Activated B cell treated with CpG ODN at 0.5 μM for 24 hours (primary cell): ENCODE measurements at regions not wholly inside any gene's neighbourhood (a gene's known extent, or its start where the extent isn't known, plus 50 kb on each side); places are given as distances from the start of the nearest gene placed in this dataset.
"Not testable (repeated sequence)": the region's sequence is repeated elsewhere in the genome, so short reads cannot be mapped to it uniquely, and the experiment has no call there.

ENCODE experiments used
- ATAC-seq: fragments of 200-7000 bp; cut with Tn5 transposase; one replicate; pipeline ENCODE4 v1.10.0; 2021; ENCODE audit warnings: low read depth, mild to moderate bottlenecking, moderate library complexity
- CTCF ChIA-PET: fragments of 350-600 bp; sonication (Branson Sonifier 250); formaldehyde crosslinking; loops from one replicate; lab custom pipeline; 2021; ENCODE audit warnings: antibody characterized with exemption; lab: Charles Lee
- POLR2A ChIA-PET: fragments of 350-600 bp; sonication (Branson Sonifier 250); formaldehyde crosslinking; loops from one replicate; lab custom pipeline; 2021; ENCODE audit warnings: antibody characterized with exemption; lab: Charles Lee
- DNase-seq: peaks from one replicate; pipeline ENCODE4 v3.0.0; 2022
- H3K27ac Mint-ChIP-seq: one replicate; pipeline ENCODE4 v1.8.0; 2020; ENCODE audit warnings: mixed read lengths
- H3K27me3 Mint-ChIP-seq: one replicate; pipeline ENCODE4 v1.8.0; 2021; ENCODE audit warnings: mixed read lengths
- H3K36me3 Mint-ChIP-seq: one replicate; pipeline ENCODE4 v1.8.0; 2021; ENCODE audit warnings: low read depth, mixed read lengths
- H3K4me1 Mint-ChIP-seq: one replicate; pipeline ENCODE4 v1.8.0; 2021; ENCODE audit warnings: mixed read lengths
- H3K4me3 Mint-ChIP-seq: one replicate; pipeline ENCODE4 v1.8.0; 2020; ENCODE audit warnings: mild to moderate bottlenecking, mixed read lengths
- H3K9me3 Mint-ChIP-seq: one replicate; pipeline ENCODE4 v1.8.0; 2020; ENCODE audit warnings: mixed read lengths
- intact Hi-C: fragments of 100-400 bp; cut with micrococcal nuclease; formaldehyde crosslinking; loops from one replicate; pipeline ENCODE4 v1.15.1; 2024

DNA sequence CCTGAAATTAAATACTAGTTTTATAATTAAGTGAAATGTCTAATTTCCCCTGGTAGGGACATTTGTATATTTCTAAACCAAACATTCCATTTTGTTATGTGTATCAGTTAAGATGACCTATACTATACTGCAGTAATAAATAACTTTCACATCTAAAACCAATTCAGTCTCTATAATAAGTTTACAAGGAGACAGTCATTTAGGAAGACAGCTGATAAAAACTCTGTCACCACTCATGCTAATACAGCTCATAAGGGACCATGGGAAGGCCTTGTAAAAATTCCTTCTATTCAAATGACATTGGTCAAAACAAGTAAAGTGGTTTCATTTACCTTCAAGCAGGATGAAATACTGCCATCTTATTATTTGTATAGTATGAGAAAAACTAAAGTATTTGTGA lies 128.4 kb upstream of the C1QTNF3 start:
- H3K4me3 Mint-ChIP-seq, DNase-seq, H3K27ac Mint-ChIP-seq, CTCF ChIA-PET, H3K9me3 Mint-ChIP-seq, ATAC-seq, H3K27me3 Mint-ChIP-seq, POLR2A ChIA-PET, intact Hi-C loops, H3K4me1 Mint-ChIP-seq: not testable (repeated sequence)
- H3K36me3 Mint-ChIP-seq = peaks cover 35% of the 10 kb centered on the region

DNA sequence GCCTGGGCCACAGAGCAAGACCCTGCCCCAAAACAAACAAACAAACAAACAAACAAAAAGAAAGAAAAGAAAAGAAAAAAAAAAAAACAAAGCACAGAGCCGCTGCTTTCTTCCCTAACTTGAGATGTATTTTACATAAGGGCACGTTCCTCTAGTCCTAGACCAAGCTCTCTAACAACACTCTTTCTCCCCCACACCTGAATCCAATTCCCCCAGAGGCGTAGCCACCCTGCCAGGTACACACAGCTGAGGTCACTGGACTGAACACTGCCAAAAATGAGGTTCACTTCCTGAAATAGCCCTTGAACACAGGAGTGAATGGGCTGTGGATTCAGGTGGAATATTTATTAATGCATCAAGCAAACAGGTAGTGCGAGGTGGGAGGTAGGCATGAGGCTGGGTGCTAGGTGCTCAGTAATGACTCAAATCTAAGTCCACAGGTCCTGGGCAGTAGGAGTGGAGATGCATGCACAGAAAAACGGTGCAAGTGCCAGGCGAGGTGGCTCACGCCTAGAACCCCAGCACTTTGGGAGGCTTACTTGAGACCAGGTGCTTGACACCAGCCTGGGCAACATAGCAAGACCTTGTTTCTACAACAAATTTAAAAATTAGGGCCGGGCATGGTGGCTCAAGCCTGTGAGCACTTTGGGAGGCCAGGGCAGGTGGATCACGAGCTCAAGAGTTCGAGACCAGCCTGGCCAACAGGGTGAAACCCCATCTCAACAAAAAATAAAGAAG lies 136.6 kb upstream of the C1QTNF3 start:
- CTCF ChIA-PET, POLR2A ChIA-PET, H3K4me1 Mint-ChIP-seq, H3K27me3 Mint-ChIP-seq, intact Hi-C loops, H3K4me3 Mint-ChIP-seq, H3K9me3 Mint-ChIP-seq, ATAC-seq, H3K27ac Mint-ChIP-seq, DNase-seq: not testable (repeated sequence)
- H3K36me3 Mint-ChIP-seq = peaks cover 41% of the 10 kb centered on the region

DNA sequence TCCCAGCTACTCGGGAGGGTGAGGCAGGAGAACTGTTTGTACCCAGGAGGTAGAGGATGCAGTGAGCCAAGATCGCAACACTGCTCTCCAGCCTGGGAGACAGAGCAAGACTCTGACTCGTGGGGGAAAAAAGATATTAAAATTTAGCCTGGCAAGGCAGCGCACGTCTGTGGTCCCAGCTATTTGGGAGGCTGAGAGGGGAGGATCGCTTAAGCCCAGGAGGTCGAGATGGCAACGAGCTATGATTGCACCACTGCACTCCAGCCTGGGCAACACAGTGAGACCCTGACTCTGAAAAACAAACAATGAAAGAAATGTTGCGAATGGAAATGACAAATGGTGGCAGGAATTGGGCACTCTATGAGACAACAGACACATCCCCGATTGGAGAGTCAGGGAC lies 137.2 kb upstream of the C1QTNF3 start:
- H3K27ac Mint-ChIP-seq, intact Hi-C loops, DNase-seq, H3K9me3 Mint-ChIP-seq, H3K27me3 Mint-ChIP-seq, H3K4me1 Mint-ChIP-seq, CTCF ChIA-PET, ATAC-seq, H3K4me3 Mint-ChIP-seq, POLR2A ChIA-PET: not testable (repeated sequence)
- H3K36me3 Mint-ChIP-seq = peaks cover 36% of the 10 kb centered on the region

DNA sequence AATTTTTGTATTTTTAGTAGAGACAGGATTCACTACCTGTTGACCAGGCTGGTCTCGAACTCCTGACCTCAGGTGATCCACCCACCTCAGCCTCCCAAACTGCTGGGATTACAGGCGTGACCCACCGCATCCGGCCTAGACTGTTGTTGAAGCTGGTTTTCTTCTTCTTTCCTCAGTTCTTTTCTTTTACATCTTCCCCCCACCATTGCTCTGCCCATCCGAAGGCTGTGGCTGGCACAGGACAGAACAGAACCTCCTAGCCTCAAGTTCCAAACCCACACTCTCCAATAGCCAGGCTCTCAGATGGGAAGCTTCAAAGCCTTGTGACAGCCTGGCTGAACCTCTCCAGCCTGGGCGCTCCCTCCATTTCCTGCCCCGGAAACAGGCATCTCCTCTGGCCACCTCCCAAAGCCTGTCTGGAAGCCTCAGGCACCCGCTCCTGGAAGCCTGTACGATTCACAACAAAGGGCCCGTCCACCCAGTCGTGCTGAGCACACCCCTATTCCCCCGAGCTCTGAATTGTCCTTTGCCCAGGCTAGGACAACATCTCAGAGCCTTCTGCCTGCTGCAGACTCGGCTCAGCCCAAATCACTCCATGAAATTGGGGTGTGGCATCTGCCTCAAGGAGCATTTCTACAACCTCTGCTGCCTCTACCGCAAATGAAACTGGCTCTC lies 138.1 kb upstream of the C1QTNF3 start:
- POLR2A ChIA-PET, CTCF ChIA-PET, H3K9me3 Mint-ChIP-seq, intact Hi-C loops, DNase-seq, H3K4me3 Mint-ChIP-seq, ATAC-seq, H3K27ac Mint-ChIP-seq, H3K27me3 Mint-ChIP-seq, H3K4me1 Mint-ChIP-seq: not testable (repeated sequence)
- H3K36me3 Mint-ChIP-seq = peaks cover 29% of the 10 kb centered on the region

DNA sequence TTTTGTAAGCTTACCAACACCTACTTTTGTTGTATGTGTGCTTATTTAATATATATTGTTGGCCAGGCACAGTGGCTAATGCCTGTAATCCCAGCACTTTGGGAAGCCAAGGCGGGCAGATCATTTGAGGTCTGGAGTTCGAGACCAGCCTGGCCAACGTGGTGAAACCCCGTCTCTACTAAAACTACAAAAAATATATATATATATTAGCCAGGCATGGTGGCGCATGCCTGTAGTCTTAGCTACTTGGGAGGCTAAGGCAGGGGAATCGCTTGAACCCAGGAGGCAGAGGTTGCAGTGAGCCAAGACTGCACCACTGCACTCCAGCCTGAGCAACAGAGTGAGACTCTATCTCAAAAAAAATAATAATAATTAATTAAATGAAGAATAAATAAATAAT lies 142.0 kb upstream of the C1QTNF3 start:
- CTCF ChIA-PET, intact Hi-C loops, ATAC-seq, DNase-seq, H3K4me3 Mint-ChIP-seq, H3K27me3 Mint-ChIP-seq, H3K27ac Mint-ChIP-seq, H3K4me1 Mint-ChIP-seq, POLR2A ChIA-PET, H3K9me3 Mint-ChIP-seq: not testable (repeated sequence)
- H3K36me3 Mint-ChIP-seq = peaks cover 28% of the 10 kb centered on the region

DNA sequence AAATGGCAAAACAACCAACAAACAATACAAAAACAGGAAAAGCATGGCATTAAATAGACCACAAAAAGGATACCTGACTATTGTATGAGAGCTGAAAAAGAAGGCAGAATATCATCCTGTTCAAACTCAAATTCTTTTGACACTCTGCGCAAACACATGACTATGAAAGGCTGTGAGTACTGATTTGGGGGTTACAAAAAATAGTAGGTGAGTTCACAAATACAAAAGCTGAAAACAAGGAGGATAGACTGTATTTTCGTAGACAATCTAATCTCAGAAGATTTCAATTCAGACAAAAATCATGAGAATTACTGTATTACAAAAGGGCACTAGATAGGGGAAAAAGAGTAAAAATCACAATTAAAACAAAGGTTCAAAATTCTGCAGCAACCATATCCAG lies 142.6 kb upstream of the C1QTNF3 start:
- H3K9me3 Mint-ChIP-seq, POLR2A ChIA-PET, H3K27ac Mint-ChIP-seq, CTCF ChIA-PET, DNase-seq, intact Hi-C loops, H3K4me3 Mint-ChIP-seq, ATAC-seq, H3K27me3 Mint-ChIP-seq, H3K4me1 Mint-ChIP-seq: not testable (repeated sequence)
- peaks cover 27% of the 10 kb centered on the region for H3K36me3 Mint-ChIP-seq

DNA sequence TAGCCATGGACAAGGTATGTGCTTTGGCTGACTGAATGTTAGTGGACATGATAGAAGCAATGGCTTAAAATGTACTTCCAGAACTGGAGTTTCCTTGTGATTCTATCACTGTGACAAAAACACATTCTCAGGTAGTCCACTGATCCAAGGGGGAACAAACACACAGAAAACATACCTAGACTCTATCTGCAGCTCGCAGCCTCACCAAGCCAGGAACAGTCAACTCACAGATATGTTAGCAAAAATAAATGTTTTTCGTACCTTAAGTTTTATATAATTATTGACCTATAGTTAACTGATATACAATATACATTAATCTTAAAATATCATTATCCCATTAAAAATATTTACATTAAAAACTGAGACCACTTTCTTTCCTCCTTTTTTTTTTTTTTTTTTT lies 143.1 kb upstream of the C1QTNF3 start:
- H3K27ac Mint-ChIP-seq, DNase-seq, CTCF ChIA-PET: not testable (repeated sequence)

DNA sequence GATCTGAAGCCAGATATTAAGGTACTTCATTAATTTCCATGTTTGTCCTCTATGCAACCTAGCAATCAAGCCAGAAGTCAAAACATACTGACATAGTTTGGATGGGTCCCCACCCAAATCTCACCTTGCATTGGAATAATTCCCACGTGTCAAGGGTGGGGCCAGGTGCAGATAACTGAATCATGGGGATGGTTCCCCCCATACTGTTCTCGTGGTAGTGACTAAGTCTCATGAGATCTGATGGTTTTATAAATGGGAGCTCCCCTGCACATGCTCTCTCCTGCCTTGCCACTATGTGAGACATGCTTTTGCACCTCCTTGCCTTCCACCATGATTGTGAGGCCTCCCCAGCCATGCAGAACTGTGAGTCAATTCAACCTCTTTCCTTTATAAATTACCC lies 143.9 kb upstream of the C1QTNF3 start:
- H3K4me1 Mint-ChIP-seq, H3K27me3 Mint-ChIP-seq, intact Hi-C loops, H3K4me3 Mint-ChIP-seq, H3K9me3 Mint-ChIP-seq, ATAC-seq, CTCF ChIA-PET, DNase-seq, POLR2A ChIA-PET, H3K27ac Mint-ChIP-seq: not testable (repeated sequence)
- H3K36me3 Mint-ChIP-seq = peaks cover 36% of the 10 kb centered on the region

More for the DNA sequence above, 143.1 kb upstream of the C1QTNF3 start:
- H3K4me3 Mint-ChIP-seq, H3K4me1 Mint-ChIP-seq, H3K9me3 Mint-ChIP-seq, H3K27me3 Mint-ChIP-seq, POLR2A ChIA-PET, intact Hi-C loops, ATAC-seq: not testable (repeated sequence)
- H3K36me3 Mint-ChIP-seq = peaks cover 28% of the 10 kb centered on the region

DNA sequence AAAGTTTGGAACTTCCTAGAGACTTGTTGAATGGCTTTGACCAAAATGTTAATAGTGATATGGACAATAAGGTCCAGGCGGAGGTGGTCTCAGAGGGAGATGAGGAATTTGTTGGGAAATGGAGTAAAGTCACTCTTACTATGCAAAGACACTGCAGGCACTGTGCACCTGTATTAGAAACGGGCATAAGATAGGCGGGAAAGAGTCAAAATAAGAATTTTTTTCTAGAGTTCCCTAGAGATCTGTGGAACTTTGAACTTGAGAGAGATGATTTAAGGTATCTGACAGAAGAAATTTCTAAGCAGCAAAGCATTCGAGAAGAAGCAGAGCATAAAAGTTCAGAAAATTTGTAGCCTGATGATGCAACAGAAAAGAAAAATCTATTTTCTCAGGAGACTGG lies 144.4 kb upstream of the C1QTNF3 start:
- intact Hi-C loops, H3K4me3 Mint-ChIP-seq, H3K27me3 Mint-ChIP-seq, H3K27ac Mint-ChIP-seq, H3K4me1 Mint-ChIP-seq, H3K9me3 Mint-ChIP-seq, POLR2A ChIA-PET, CTCF ChIA-PET, ATAC-seq, DNase-seq: not testable (repeated sequence)
- H3K36me3 Mint-ChIP-seq = peaks cover 40% of the 10 kb centered on the region

DNA sequence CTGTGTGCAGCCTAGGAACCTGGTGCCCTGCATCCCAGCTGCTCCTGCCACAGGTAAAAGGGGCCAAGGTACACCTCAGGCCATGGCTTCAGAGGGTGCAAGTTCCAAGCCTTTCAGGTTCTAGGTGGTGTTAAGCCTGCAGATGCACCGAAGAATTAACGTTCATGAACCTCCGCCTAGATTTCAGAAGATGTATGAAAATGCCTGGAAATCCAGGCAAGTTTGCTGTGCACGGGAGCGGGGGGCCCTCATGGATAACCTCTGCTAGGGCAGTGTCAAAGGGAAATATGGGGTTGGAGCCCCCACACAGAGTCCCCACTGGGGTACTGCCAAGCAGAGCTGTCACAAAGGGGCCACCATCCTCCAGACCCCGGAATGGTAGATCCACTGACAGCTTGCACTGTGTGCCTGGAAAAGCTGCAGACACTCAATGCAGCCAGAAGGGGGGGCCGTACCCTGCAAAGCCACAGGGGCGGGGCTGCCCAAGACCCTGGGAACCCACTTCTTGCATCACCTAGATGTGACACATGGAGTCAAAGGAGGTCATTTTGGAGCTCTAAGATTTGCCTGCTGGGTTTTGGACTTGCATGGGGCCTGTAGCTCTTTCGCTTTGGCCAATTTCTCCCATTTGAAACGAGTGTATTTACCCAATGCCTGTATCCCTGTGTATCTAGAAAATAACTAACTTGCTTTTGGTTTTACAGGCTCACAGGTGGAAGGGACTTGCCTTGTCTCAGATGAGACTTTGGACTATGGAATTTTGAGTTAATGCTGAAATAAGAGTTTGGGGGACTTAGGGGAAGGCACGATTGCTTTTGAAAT lies 145.2 kb upstream of the C1QTNF3 start:
- peaks cover 42% of the 10 kb centered on the region for H3K36me3 Mint-ChIP-seq
- intact Hi-C loops, H3K9me3 Mint-ChIP-seq, POLR2A ChIA-PET, H3K27me3 Mint-ChIP-seq, H3K4me1 Mint-ChIP-seq, H3K27ac Mint-ChIP-seq, CTCF ChIA-PET, H3K4me3 Mint-ChIP-seq, ATAC-seq: not testable (repeated sequence)
- DNase-seq = peak; percentile 43

DNA sequence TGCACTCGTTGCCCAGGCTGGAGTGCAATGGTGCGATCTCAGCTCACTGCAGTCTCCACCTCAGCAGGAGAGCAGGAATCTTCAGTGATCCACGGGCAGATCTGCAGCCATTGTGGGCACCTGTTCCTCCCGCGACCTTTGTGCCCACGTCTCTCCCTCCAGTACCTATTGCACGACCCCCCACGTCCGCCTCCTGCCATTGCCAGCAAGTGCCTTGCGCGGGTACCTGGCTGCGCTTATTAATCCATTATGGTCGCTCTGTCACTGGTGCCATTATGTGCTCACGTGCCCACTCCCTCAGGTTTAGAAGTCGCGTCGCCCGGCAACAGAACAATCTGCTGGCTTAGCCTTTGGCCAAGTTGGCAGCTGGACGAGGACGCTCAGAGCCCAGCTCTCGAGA lies 146.2 kb upstream of the C1QTNF3 start:
- CTCF ChIA-PET, intact Hi-C loops, H3K27ac Mint-ChIP-seq, POLR2A ChIA-PET, H3K4me3 Mint-ChIP-seq, ATAC-seq, H3K4me1 Mint-ChIP-seq, H3K27me3 Mint-ChIP-seq, H3K9me3 Mint-ChIP-seq: not testable (repeated sequence)
- peak; percentile 35 for DNase-seq
- peaks cover 41% of the 10 kb centered on the region for H3K36me3 Mint-ChIP-seq
